HCT116 (cell line): ENCODE measurements at regions not wholly inside any gene's neighbourhood (a gene's known extent, or its start where the extent isn't known, plus 50 kb on each side); places are given as distances from the start of the nearest gene placed in this dataset.
A peak's percentile ranks its signal among the peaks of the same experiment; 100 is the strongest.

ENCODE experiments used
- ATAC-seq: fragments of 200-7000 bp; cut with Tn5 transposase; 2 replicates; pipeline ENCODE4 v1.9.1; 2020; ENCODE audit warnings: mild to moderate bottlenecking, moderate library complexity
- BruUV-seq: library from RNA; stranded (reverse); fragments of 400-500 nt; replicated peaks from 2 replicates; lab custom pipeline; 2021; lab: Mats Ljungman, UMichigan
- CTCF ChIA-PET: fragments of 300-600 bp; sonication (Branson Sonifier 250); formaldehyde crosslinking; loops from one replicate; lab custom pipeline; 2021; ENCODE audit warnings: antibody characterized with exemption; lab: Charles Lee
- POLR2A ChIA-PET: fragments of 300-600, 350-600 bp; sonication (Branson Sonifier 250); formaldehyde crosslinking; loops from one replicate; lab custom pipeline; 2021; ENCODE audit warnings: antibody characterized with exemption; lab: Charles Lee
- RAD21 ChIA-PET, 2 experiments: fragments of 300-600 bp; sonication (Branson Sonifier 250); formaldehyde crosslinking; loops; one replicate each; lab custom pipeline; 2023; ENCODE audit warnings: low total read pairs in 2 of 2; ENCODE audit not compliant: uncharacterized antibody in 2 of 2, unreplicated experiment in 2 of 2, low non-redundant PET in 1 of 2; lab: Charles Lee
- DNase-seq: peaks from one replicate; pipeline ENCODE4 v3.0.0-alpha.2; 2010; ENCODE audit warnings: low read depth, low spot score
- H2AFZ ChIP-seq: fragments of 200-600 bp; shearing (Covaris generic), sonication (generic); 2 replicates; pipeline ENCODE4 v1.6.1; 2017; ENCODE audit warnings: low read depth, mixed run types, mixed read lengths, antibody characterized with exemption, low read length; ENCODE audit not compliant: poor library complexity, severe bottlenecking
- H3K27ac ChIP-seq: 2 replicates; pipeline ENCODE4 v1.5.1; 2012; ENCODE audit warnings: low read depth, low read length
- H3K27me3 ChIP-seq: fragments of 200-600 bp; sonication (generic); 2 replicates; pipeline ENCODE4 v1.6.1; 2016; ENCODE audit warnings: mixed run types, low read length, mixed read lengths; ENCODE audit not compliant: insufficient read depth
- H3K36me3 ChIP-seq, 2 experiments: fragments of 200-500 bp in 1 of 2; fragments of 200-600 bp in 1 of 2; sonication (Bioruptor generic) in 1 of 2; sonication (generic) in 1 of 2; 2 replicates each; pipeline versions ENCODE4 v1.5.1 to v1.6.1; 2014 to 2016; ENCODE audit warnings: low read length in 2 of 2, inconsistent platforms in 1 of 2, mixed read lengths in 1 of 2, mixed run types in 1 of 2; ENCODE audit not compliant: insufficient read depth in 2 of 2, control insufficient read depth in 1 of 2
- H3K4me1 ChIP-seq, 2 experiments: fragments of 200-600 bp in 1 of 2; sonication (generic) in 1 of 2; 2 replicates each; pipeline versions ENCODE4 v1.5.1 to v1.6.1; 2012 to 2017; ENCODE audit warnings: low read length in 2 of 2, inconsistent platforms in 1 of 2, mild to moderate bottlenecking in 1 of 2, mixed read lengths in 1 of 2, mixed run types in 1 of 2, moderate library complexity in 1 of 2; ENCODE audit not compliant: insufficient read depth in 2 of 2, control insufficient read depth in 1 of 2
- H3K4me2 ChIP-seq: fragments of 200-600 bp; sonication (generic); 2 replicates; pipeline ENCODE4 v1.6.1; 2017; ENCODE audit warnings: mixed run types, low read length, mixed read lengths
- H3K4me3 ChIP-seq, 2 experiments: fragments of 200-600 bp in 1 of 2; sonication (generic) in 1 of 2; replicated peaks in 1 of 2; 2 replicates each; pipeline ENCODE4 v1.5.1; 2011 to 2016; ENCODE audit warnings: low read length in 2 of 2, control low read depth in 1 of 2, low read depth in 1 of 2, mild to moderate bottlenecking in 1 of 2, mixed read lengths in 1 of 2, mixed run types in 1 of 2
- H3K79me2 ChIP-seq: fragments of 200-600 bp; sonication (generic); 2 replicates; pipeline ENCODE4 v1.6.1; 2017; ENCODE audit warnings: mild to moderate bottlenecking, mixed run types, low read length, moderate library complexity, mixed read lengths; ENCODE audit not compliant: insufficient read depth
- H3K9ac ChIP-seq: fragments of 200-600 bp; sonication (generic); 2 replicates; pipeline ENCODE4 v1.6.1; 2016; ENCODE audit warnings: low read length, mixed read lengths
- H3K9me2 ChIP-seq: fragments of 200-600 bp; sonication (generic), shearing (Covaris generic); 2 replicates; pipeline ENCODE4 v1.6.1; 2017; ENCODE audit warnings: mixed run types, mild to moderate bottlenecking, moderate library complexity; ENCODE audit not compliant: insufficient read depth
- H3K9me3 ChIP-seq, 2 experiments: fragments of 200-500 bp in 1 of 2; fragments of 200-600 bp in 1 of 2; sonication (Bioruptor generic) in 1 of 2; sonication (generic) in 1 of 2; 2 replicates each; pipeline ENCODE4 v1.6.1; 2014 to 2017; ENCODE audit warnings: low read length in 2 of 2, mixed read lengths in 2 of 2, inconsistent platforms in 1 of 2, low read depth in 1 of 2, mild to moderate bottlenecking in 1 of 2, mixed run types in 1 of 2, moderate library complexity in 1 of 2; ENCODE audit not compliant: control insufficient read depth in 1 of 2, insufficient read depth in 1 of 2
- H4K20me1 ChIP-seq: fragments of 200-600 bp; sonication (generic), shearing (Covaris generic); 2 replicates; pipeline ENCODE4 v1.6.1; 2017; ENCODE audit warnings: mixed run types, mild to moderate bottlenecking, moderate library complexity; ENCODE audit not compliant: insufficient read depth
- EZH2phosphoT487 ChIP-seq: fragments of 200-600 bp; IDR thresholded peaks from 2 replicates; pipeline ENCODE4 v1.6.1; 2018; ENCODE audit warnings: antibody characterized with exemption, borderline replicate concordance
- FOSL1 ChIP-seq: IDR thresholded peaks from 2 replicates; pipeline ENCODE4 v1.6.1; 2012; ENCODE audit warnings: low read depth
- RAD21 ChIP-seq: IDR thresholded peaks from 2 replicates; pipeline ENCODE4 v1.6.1; 2012; ENCODE audit warnings: low read depth, mild to moderate bottlenecking
- YY1 ChIP-seq: IDR thresholded peaks from 2 replicates; pipeline ENCODE4 v1.6.1; 2011; ENCODE audit warnings: low read length, low read depth, moderate library complexity, mild to moderate bottlenecking; ENCODE audit not compliant: insufficient replicate concordance; ENCODE audit errors: extremely low read depth
- ZNF274 ChIP-seq: fragments of 200-500 bp; sonication (Bioruptor generic); IDR thresholded peaks from 2 replicates; pipeline ENCODE4 v1.6.1; 2014; ENCODE audit warnings: mild to moderate bottlenecking, low read depth, low read length, inconsistent platforms
- intact Hi-C: fragments of 100-400 bp; cut with micrococcal nuclease; formaldehyde crosslinking; loops from 2 replicates; pipeline ENCODE4 v1.10.0; 2022
- TF ChIP-seq, protein P1 (sequence below), 3 experiments: fragments of 200-600 bp in 1 of 3; sonication (generic) in 1 of 3; IDR thresholded peaks in 2 of 3; conservative IDR thresholded peaks in 1 of 3; 2 replicates each; pipeline ENCODE4 v1.5.1; 2012 to 2017; ENCODE audit warnings: low read depth in 2 of 3, low read length in 2 of 3, antibody characterized with exemption in 1 of 3, borderline replicate concordance in 1 of 3, control low read depth in 1 of 3, mild to moderate bottlenecking in 1 of 3, mixed read lengths in 1 of 3, mixed run types in 1 of 3, moderate library complexity in 1 of 3; ENCODE audit not compliant: insufficient read depth in 1 of 3
- TF ChIP-seq, protein P2 (sequence below): IDR thresholded peaks from 2 replicates; pipeline ENCODE4 v1.6.1; 2012; ENCODE audit warnings: low read depth

DNA sequence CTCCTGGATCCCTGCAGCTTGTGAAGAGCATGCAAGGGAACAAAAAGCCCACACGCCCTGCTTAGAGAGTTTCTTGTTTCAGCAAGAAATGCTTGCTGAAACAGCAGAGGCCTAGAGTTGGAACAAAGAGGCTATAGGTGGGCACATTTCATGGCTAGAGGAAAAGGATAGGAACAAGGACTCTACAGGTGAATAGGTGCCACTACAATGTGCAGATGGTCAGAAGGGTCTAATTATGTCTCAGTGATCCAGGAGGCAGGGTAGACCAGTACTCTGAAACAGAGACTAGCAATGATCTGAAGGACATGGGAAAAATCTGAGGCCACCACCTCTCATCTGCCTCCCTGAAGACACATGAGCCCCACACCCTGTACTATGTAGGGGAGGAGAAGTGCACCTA, 609.0 kb downstream of the REEP3 start:
- RAD21 ChIA-PET, result no interaction called here
- Histone ChIP-seq H3K27me3 (no peaks in the 10 kb centered on the region), H3K79me2 (no peaks in the 10 kb centered on the region), H2AFZ (no peak overlapping the region), H3K4me3 (no peak overlapping the region), H3K9me3 (no peaks in the 10 kb centered on the region), H3K9me2 (no peaks in the 10 kb centered on the region), H3K4me2 (no peak overlapping the region), H3K4me1 (no peaks in the 10 kb centered on the region), H3K9ac (no peak overlapping the region), H3K36me3 (no peaks in the 10 kb centered on the region), H4K20me1 (no peaks in the 10 kb centered on the region), H3K27ac (no peak overlapping the region)
- no peak for DNase-seq
- POLR2A ChIA-PET, result no interaction called here
- TF ChIP-seq RAD21 (no peak), FOSL1 (no peak), EZH2phosphoT487 (no peak), ZNF274 (no peak)
- TF ChIP-seq, protein P1, sequence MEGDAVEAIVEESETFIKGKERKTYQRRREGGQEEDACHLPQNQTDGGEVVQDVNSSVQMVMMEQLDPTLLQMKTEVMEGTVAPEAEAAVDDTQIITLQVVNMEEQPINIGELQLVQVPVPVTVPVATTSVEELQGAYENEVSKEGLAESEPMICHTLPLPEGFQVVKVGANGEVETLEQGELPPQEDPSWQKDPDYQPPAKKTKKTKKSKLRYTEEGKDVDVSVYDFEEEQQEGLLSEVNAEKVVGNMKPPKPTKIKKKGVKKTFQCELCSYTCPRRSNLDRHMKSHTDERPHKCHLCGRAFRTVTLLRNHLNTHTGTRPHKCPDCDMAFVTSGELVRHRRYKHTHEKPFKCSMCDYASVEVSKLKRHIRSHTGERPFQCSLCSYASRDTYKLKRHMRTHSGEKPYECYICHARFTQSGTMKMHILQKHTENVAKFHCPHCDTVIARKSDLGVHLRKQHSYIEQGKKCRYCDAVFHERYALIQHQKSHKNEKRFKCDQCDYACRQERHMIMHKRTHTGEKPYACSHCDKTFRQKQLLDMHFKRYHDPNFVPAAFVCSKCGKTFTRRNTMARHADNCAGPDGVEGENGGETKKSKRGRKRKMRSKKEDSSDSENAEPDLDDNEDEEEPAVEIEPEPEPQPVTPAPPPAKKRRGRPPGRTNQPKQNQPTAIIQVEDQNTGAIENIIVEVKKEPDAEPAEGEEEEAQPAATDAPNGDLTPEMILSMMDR (IDR thresholded peaks at IDR 0.05 in 2 of 3, conservative IDR thresholded peaks at IDR 0.05 in 1 of 3; ENCODE audit: borderline replicate concordance in 1 of 3, insufficient read depth in 1 of 3, low read depth in 2 of 3, low read length in 2 of 3), result peak in 2 of 3 experiments; percentile 21 to 25; a peak in 1 of 6 replicates
- peak; percentile 64 for ATAC-seq
- CTCF ChIA-PET, result interaction anchor here (2.1 kb wide), 1 partner anchor 14 kb away, joined by 10 read pairs; no protein-coding TSS in a partner anchor
- BruUV-seq, result no TSS peak
- intact Hi-C loops, result no loop called here

DNA sequence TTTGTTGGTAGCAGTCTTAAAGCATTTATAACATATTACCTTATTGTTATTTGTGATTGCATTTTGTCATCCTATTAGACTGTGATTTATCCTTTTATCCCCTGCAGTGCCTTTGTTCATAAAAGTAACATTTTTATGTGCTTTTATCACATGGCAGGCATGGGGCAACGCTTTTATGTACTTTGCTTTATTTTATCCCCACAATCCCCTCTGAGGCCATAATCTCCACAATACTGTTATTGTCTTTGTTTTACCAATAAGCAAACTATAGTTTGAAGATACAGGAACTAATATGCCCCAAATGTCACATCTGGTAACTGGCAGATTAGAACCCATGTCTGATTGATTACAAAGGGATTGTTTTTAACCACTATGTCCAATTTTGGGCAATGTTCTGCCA, 613.5 kb downstream of the REEP3 start:
- intact Hi-C loops, result no loop called here
- RAD21 ChIA-PET, result no interaction called here

More for the DNA sequence above, 613.5 kb downstream of the REEP3 start:
- no peaks in the 10 kb centered on the region for H3K9me2 ChIP-seq
- H2AFZ ChIP-seq, result no peak overlapping the region
- no peak for DNase-seq
- no peaks in the 10 kb centered on the region for H3K36me3 ChIP-seq
- ChIA-PET POLR2A (no interaction called here), CTCF (no interaction called here)
- H3K27ac ChIP-seq, result no peak overlapping the region
- H3K9me3 ChIP-seq, result no peaks in the 10 kb centered on the region
- H3K79me2 ChIP-seq, result no peaks in the 10 kb centered on the region
- no peak overlapping the region for H3K4me3 ChIP-seq
- H3K4me1 ChIP-seq, result no peaks in the 10 kb centered on the region
- no peak overlapping the region for H3K9ac ChIP-seq
- no peak overlapping the region for H3K4me2 ChIP-seq
- no peak for ATAC-seq
- no peaks in the 10 kb centered on the region for H4K20me1 ChIP-seq
- no peaks in the 10 kb centered on the region for H3K27me3 ChIP-seq
- BruUV-seq, result no TSS peak
- TF ChIP-seq, protein P2, sequence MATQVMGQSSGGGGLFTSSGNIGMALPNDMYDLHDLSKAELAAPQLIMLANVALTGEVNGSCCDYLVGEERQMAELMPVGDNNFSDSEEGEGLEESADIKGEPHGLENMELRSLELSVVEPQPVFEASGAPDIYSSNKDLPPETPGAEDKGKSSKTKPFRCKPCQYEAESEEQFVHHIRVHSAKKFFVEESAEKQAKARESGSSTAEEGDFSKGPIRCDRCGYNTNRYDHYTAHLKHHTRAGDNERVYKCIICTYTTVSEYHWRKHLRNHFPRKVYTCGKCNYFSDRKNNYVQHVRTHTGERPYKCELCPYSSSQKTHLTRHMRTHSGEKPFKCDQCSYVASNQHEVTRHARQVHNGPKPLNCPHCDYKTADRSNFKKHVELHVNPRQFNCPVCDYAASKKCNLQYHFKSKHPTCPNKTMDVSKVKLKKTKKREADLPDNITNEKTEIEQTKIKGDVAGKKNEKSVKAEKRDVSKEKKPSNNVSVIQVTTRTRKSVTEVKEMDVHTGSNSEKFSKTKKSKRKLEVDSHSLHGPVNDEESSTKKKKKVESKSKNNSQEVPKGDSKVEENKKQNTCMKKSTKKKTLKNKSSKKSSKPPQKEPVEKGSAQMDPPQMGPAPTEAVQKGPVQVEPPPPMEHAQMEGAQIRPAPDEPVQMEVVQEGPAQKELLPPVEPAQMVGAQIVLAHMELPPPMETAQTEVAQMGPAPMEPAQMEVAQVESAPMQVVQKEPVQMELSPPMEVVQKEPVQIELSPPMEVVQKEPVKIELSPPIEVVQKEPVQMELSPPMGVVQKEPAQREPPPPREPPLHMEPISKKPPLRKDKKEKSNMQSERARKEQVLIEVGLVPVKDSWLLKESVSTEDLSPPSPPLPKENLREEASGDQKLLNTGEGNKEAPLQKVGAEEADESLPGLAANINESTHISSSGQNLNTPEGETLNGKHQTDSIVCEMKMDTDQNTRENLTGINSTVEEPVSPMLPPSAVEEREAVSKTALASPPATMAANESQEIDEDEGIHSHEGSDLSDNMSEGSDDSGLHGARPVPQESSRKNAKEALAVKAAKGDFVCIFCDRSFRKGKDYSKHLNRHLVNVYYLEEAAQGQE, result no peak
- TF ChIP-seq YY1, result no peak
- TF ChIP-seq, protein P1 (IDR thresholded peaks at IDR 0.05 in 2 of 3, conservative IDR thresholded peaks at IDR 0.05 in 1 of 3; ENCODE audit: borderline replicate concordance in 1 of 3, insufficient read depth in 1 of 3, low read depth in 2 of 3, low read length in 2 of 3), result no peak
